ENCODE measurements at regions not wholly inside any gene's neighbourhood (a gene's known extent, or its start where the extent isn't known, plus 50 kb on each side); places are given as distances from the start of the nearest gene placed in this dataset.

DNA sequence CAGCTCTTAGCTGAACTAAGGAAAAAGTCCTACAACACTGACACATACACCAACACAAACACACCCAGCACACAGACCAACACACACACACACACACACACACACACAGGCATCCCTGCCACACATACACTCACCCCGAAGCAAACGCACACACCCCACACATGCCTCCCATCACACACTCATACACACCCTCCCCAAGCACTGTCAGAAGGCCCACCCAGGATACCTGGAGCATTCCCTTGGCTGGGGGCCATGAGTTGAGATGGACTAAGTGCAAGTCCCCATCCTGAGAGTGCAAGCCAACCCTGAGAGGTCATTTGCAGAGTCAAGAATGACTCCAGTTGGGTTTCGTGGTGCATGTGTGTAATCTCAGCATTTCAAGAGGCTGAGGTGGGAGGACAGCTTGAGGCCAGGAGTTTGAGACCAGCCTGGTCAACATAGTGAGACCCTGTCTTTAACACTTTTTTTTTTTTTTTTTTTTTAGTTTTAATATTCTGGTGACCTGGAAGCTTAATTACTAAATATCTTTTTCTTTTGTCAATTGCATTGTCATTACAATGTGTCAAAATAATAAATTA is 117.3 kb downstream of the RHOU start:
- Histone ChIP-seq H2AFZ (no peak overlapping the region), H3K4me2 (no peak overlapping the region; the same call in 1 of the 2 replicates), H4K20me1 (replicated peaks; ENCODE audit: insufficient read depth) (no peaks in the 10 kb centered on the region), H3K79me2 (replicated peaks; ENCODE audit: insufficient read depth) (no peaks in the 10 kb centered on the region), H3K27ac (ENCODE audit: low read depth) (no peak overlapping the region), H3K9me2 (ENCODE audit: insufficient read depth) (no peaks in the 10 kb centered on the region), H3K27me3 (ENCODE audit: insufficient read depth) (no peaks in the 10 kb centered on the region), H3K4me3 (no peak overlapping the region), H3K4me1 (ENCODE audit: insufficient read depth) (peaks cover 38% of the 10 kb centered on the region), H3F3A (replicated peaks; ENCODE audit: low read depth) (peaks cover 4% of the 10 kb centered on the region; the same call in 1 of the 2 replicates), H3K36me3 (ENCODE audit: insufficient read depth) (no peaks in the 10 kb centered on the region)
- DNase-seq (ENCODE audit: low spot score) (no peak), ATAC-seq (peak; percentile 16; the same call in 1 of the 3 replicates)
- TF ChIP-seq POLR2AphosphoS5 (IDR thresholded peaks at IDR 0.05; ENCODE audit: low read depth) (no peak), ZNF114 (CRISPR knock-in tag; IDR thresholded peaks at IDR 0.05) (no peak), EZH2phosphoT487 (IDR thresholded peaks at IDR 0.05; ENCODE audit: unreplicated experiment) (no peak), ZNF331 (CRISPR knock-in tag; IDR thresholded peaks at IDR 0.05; ENCODE audit: low read depth) (no peak), NANOG (IDR thresholded peaks at IDR 0.05; ENCODE audit: borderline replicate concordance) (no peak), JUNB (IDR thresholded peaks at IDR 0.05; ENCODE audit: unreplicated experiment) (no peak), STAT1 (IDR thresholded peaks at IDR 0.05; ENCODE audit: unreplicated experiment) (no peak), EZH2 (IDR thresholded peaks at IDR 0.05; ENCODE audit: low read depth, unreplicated experiment) (no peak), CREB1 (CRISPR knock-in tag; IDR thresholded peaks at IDR 0.05; ENCODE audit: low read depth) (no peak)
- TF ChIP-seq, protein P1, sequence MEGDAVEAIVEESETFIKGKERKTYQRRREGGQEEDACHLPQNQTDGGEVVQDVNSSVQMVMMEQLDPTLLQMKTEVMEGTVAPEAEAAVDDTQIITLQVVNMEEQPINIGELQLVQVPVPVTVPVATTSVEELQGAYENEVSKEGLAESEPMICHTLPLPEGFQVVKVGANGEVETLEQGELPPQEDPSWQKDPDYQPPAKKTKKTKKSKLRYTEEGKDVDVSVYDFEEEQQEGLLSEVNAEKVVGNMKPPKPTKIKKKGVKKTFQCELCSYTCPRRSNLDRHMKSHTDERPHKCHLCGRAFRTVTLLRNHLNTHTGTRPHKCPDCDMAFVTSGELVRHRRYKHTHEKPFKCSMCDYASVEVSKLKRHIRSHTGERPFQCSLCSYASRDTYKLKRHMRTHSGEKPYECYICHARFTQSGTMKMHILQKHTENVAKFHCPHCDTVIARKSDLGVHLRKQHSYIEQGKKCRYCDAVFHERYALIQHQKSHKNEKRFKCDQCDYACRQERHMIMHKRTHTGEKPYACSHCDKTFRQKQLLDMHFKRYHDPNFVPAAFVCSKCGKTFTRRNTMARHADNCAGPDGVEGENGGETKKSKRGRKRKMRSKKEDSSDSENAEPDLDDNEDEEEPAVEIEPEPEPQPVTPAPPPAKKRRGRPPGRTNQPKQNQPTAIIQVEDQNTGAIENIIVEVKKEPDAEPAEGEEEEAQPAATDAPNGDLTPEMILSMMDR (conservative IDR thresholded peaks at IDR 0.05; ENCODE audit: low read depth in 2 of 2) = no peak
- TF ChIP-seq, protein P2, sequence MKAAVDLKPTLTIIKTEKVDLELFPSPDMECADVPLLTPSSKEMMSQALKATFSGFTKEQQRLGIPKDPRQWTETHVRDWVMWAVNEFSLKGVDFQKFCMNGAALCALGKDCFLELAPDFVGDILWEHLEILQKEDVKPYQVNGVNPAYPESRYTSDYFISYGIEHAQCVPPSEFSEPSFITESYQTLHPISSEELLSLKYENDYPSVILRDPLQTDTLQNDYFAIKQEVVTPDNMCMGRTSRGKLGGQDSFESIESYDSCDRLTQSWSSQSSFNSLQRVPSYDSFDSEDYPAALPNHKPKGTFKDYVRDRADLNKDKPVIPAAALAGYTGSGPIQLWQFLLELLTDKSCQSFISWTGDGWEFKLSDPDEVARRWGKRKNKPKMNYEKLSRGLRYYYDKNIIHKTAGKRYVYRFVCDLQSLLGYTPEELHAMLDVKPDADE (IDR thresholded peaks at IDR 0.05) = no peak
- TF ChIP-seq, protein P3, sequence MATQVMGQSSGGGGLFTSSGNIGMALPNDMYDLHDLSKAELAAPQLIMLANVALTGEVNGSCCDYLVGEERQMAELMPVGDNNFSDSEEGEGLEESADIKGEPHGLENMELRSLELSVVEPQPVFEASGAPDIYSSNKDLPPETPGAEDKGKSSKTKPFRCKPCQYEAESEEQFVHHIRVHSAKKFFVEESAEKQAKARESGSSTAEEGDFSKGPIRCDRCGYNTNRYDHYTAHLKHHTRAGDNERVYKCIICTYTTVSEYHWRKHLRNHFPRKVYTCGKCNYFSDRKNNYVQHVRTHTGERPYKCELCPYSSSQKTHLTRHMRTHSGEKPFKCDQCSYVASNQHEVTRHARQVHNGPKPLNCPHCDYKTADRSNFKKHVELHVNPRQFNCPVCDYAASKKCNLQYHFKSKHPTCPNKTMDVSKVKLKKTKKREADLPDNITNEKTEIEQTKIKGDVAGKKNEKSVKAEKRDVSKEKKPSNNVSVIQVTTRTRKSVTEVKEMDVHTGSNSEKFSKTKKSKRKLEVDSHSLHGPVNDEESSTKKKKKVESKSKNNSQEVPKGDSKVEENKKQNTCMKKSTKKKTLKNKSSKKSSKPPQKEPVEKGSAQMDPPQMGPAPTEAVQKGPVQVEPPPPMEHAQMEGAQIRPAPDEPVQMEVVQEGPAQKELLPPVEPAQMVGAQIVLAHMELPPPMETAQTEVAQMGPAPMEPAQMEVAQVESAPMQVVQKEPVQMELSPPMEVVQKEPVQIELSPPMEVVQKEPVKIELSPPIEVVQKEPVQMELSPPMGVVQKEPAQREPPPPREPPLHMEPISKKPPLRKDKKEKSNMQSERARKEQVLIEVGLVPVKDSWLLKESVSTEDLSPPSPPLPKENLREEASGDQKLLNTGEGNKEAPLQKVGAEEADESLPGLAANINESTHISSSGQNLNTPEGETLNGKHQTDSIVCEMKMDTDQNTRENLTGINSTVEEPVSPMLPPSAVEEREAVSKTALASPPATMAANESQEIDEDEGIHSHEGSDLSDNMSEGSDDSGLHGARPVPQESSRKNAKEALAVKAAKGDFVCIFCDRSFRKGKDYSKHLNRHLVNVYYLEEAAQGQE (IDR thresholded peaks at IDR 0.05; ENCODE audit: unreplicated experiment) = no peak
- TF ChIP-seq, protein P4, sequence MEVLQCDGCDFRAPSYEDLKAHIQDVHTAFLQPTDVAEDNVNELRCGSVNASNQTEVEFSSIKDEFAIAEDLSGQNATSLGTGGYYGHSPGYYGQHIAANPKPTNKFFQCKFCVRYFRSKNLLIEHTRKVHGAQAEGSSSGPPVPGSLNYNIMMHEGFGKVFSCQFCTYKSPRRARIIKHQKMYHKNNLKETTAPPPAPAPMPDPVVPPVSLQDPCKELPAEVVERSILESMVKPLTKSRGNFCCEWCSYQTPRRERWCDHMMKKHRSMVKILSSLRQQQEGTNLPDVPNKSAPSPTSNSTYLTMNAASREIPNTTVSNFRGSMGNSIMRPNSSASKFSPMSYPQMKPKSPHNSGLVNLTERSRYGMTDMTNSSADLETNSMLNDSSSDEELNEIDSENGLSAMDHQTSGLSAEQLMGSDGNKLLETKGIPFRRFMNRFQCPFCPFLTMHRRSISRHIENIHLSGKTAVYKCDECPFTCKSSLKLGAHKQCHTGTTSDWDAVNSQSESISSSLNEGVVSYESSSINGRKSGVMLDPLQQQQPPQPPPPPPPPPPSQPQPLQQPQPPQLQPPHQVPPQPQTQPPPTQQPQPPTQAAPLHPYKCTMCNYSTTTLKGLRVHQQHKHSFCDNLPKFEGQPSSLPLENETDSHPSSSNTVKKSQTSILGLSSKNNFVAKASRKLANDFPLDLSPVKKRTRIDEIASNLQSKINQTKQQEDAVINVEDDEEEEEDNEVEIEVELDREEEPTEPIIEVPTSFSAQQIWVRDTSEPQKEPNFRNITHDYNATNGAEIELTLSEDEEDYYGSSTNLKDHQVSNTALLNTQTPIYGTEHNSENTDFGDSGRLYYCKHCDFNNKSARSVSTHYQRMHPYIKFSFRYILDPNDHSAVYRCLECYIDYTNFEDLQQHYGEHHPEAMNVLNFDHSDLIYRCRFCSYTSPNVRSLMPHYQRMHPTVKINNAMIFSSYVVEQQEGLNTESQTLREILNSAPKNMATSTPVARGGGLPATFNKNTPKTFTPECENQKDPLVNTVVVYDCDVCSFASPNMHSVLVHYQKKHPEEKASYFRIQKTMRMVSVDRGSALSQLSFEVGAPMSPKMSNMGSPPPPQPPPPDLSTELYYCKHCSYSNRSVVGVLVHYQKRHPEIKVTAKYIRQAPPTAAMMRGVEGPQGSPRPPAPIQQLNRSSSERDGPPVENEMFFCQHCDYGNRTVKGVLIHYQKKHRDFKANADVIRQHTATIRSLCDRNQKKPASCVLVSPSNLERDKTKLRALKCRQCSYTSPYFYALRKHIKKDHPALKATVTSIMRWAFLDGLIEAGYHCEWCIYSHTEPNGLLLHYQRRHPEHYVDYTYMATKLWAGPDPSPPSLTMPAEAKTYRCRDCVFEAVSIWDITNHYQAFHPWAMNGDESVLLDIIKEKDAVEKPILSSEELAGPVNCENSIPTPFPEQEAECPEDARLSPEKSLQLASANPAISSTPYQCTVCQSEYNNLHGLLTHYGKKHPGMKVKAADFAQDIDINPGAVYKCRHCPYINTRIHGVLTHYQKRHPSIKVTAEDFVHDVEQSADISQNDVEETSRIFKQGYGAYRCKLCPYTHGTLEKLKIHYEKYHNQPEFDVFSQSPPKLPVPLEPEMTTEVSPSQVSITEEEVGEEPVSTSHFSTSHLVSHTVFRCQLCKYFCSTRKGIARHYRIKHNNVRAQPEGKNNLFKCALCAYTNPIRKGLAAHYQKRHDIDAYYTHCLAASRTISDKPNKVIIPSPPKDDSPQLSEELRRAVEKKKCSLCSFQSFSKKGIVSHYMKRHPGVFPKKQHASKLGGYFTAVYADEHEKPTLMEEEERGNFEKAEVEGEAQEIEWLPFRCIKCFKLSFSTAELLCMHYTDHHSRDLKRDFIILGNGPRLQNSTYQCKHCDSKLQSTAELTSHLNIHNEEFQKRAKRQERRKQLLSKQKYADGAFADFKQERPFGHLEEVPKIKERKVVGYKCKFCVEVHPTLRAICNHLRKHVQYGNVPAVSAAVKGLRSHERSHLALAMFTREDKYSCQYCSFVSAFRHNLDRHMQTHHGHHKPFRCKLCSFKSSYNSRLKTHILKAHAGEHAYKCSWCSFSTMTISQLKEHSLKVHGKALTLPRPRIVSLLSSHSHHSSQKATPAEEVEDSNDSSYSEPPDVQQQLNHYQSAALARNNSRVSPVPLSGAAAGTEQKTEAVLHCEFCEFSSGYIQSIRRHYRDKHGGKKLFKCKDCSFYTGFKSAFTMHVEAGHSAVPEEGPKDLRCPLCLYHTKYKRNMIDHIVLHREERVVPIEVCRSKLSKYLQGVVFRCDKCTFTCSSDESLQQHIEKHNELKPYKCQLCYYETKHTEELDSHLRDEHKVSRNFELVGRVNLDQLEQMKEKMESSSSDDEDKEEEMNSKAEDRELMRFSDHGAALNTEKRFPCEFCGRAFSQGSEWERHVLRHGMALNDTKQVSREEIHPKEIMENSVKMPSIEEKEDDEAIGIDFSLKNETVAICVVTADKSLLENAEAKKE (CRISPR knock-in tag; IDR thresholded peaks at IDR 0.05) = no peak
- Mint-ChIP-seq H3K4me3 (no peak overlapping the region), H3K9me3 (peaks cover 25% of the 10 kb centered on the region), H3K27me3 (ENCODE audit: insufficient read depth, low read depth, poor library complexity) (no peaks in the 10 kb centered on the region), H3K36me3 (ENCODE audit: low read depth) (peaks cover 24% of the 10 kb centered on the region; the same call in 2 of the 3 replicates), H3K27ac (no peak overlapping the region; the same call in 1 of the 2 replicates), H3K4me1 (peaks cover 26% of the 10 kb centered on the region)

All from GM23338 (cell line).